A549 (cell line): ENCODE measurements at regions not wholly inside any gene's neighbourhood (a gene's known extent, or its start where the extent isn't known, plus 50 kb on each side); places are given as distances from the start of the nearest gene placed in this dataset.

ENCODE experiments used
- ATAC-seq, 2 experiments: fragments of 200-7000 bp in 1 of 2; fragments of >200 bp in 1 of 2; cut with Nextera tagmentation in 1 of 2; cut with Tn5 transposase in 1 of 2; 3 replicates each; pipeline versions ENCODE4 v1.8.0 to v1.9.1; 2018 to 2020; ENCODE audit warnings: mild to moderate bottlenecking in 1 of 2, moderate library complexity in 1 of 2
- CTCF ChIA-PET: fragments of 300-600 bp; sonication (Branson Sonifier 250); formaldehyde crosslinking; extraction: SDS; loops from one replicate; lab custom pipeline; 2021; ENCODE audit warnings: antibody characterized with exemption, inconsistent platforms; lab: Yijun Ruan, JAX
- POLR2A ChIA-PET: fragments of 350-600 bp; formaldehyde crosslinking; extraction: SDS; loops from one replicate; lab custom pipeline; 2021; ENCODE audit warnings: antibody characterized with exemption, inconsistent platforms; lab: Yijun Ruan, JAX
- DNase-seq, 2 experiments: peaks; one replicate each; pipeline versions ENCODE4 v3.0.0 to v3.0.0-alpha.2; 2011 to 2016; ENCODE audit warnings: low read depth in 1 of 2, low spot score in 1 of 2
- FAIRE-seq: peaks from 2 replicates; lab custom pipeline; 2011; peaks lifted over from hg19 to GRCh38; lab: Jason Lieb, UNC
- H3K27ac ChIP-seq, 2 experiments: fragments of >200 bp; sonication (Bioruptor Twin); formaldehyde crosslinking; 3 replicates each; pipeline ENCODE4 v1.5.1; 2016 to 2017
- H3K4me1 ChIP-seq: fragments of >200 bp; sonication (Bioruptor Twin); formaldehyde crosslinking; 3 replicates; pipeline ENCODE4 v1.6.1; 2016
- H3K4me2 ChIP-seq: fragments of >200 bp; sonication (Bioruptor Twin); formaldehyde crosslinking; 3 replicates; pipeline ENCODE4 v1.6.1; 2016
- H3K4me3 ChIP-seq: fragments of >200 bp; sonication (Bioruptor Twin); formaldehyde crosslinking; 3 replicates; pipeline ENCODE4 v1.5.1; 2016
- H3K9me3 ChIP-seq: fragments of >200 bp; sonication (Bioruptor Twin); formaldehyde crosslinking; 3 replicates; pipeline ENCODE4 v1.6.1; 2016
- CBX8 ChIP-seq: fragments of 200-600 bp; sonication (generic); IDR thresholded peaks from 2 replicates; pipeline ENCODE4 v1.6.1; 2016
- CEBPB ChIP-seq, 2 experiments: fragments of >200 bp in 1 of 2; sonication (Bioruptor Twin) in 1 of 2; formaldehyde crosslinking in 1 of 2; IDR thresholded peaks; 2 replicates each; pipeline ENCODE4 v1.6.1; 2012 to 2016
- EHF ChIP-seq: fragments of 250-450 bp; sonication (Bioruptor Pico); IDR thresholded peaks from 2 replicates; pipeline ENCODE4 v1.5.0; 2020; ENCODE audit warnings: mild to moderate bottlenecking
- ESRRA ChIP-seq: fragments of 150-350 bp; IDR thresholded peaks from 2 replicates; pipeline ENCODE4 v1.6.1; 2014; ENCODE audit warnings: mild to moderate bottlenecking, low read length, borderline replicate concordance
- FOSL2 ChIP-seq, 2 experiments: fragments of 450-650 bp in 1 of 2; fragments of >200 bp in 1 of 2; sonication (Bioruptor Twin) in 1 of 2; formaldehyde crosslinking; IDR thresholded peaks; 2 replicates each; pipeline versions ENCODE4 v1.5.0 to v1.6.1; 2016 to 2020; ENCODE audit warnings: mild to moderate bottlenecking in 1 of 2, moderate library complexity in 1 of 2
- HDAC2 ChIP-seq: fragments of 200-600 bp; sonication (generic); IDR thresholded peaks from 2 replicates; pipeline ENCODE4 v1.6.1; 2016
- HOXB5 ChIP-seq: fragments of 250-450 bp; sonication (Bioruptor Pico); IDR thresholded peaks from 2 replicates; pipeline ENCODE4 v1.5.0; 2020; ENCODE audit warnings: mild to moderate bottlenecking, moderate library complexity
- JUN ChIP-seq, 2 experiments: fragments of >200 bp; sonication (Bioruptor Twin); formaldehyde crosslinking; IDR thresholded peaks; 2 replicates in 1 of 2; 3 replicates in 1 of 2; pipeline ENCODE4 v1.6.1; 2016 to 2017
- JUNB ChIP-seq: fragments of >200 bp; sonication (Bioruptor Twin); formaldehyde crosslinking; IDR thresholded peaks from 2 replicates; pipeline ENCODE4 v1.6.1; 2016
- NR3C1 ChIP-seq: fragments of >200 bp; sonication (Bioruptor Twin); formaldehyde crosslinking; IDR thresholded peaks from 3 replicates; pipeline ENCODE4 v1.6.1; 2017
- POLR2AphosphoS2 ChIP-seq: conservative IDR thresholded peaks from 2 replicates; pipeline ENCODE4 v1.6.1; 2012; ENCODE audit warnings: low read length, improper control_type of control experiment, inconsistent platforms
- RNF2 ChIP-seq: fragments of 200-600 bp; sonication (generic); IDR thresholded peaks from 2 replicates; pipeline ENCODE4 v1.6.1; 2016; ENCODE audit warnings: low read depth, mild to moderate bottlenecking, antibody characterized with exemption, moderate library complexity, borderline replicate concordance
- SMC3 ChIP-seq: fragments of >200 bp; sonication (Bioruptor Twin); formaldehyde crosslinking; IDR thresholded peaks from 3 replicates; pipeline ENCODE4 v1.6.1; 2018; ENCODE audit warnings: inconsistent platforms
- WGBS: methylation state at CpG from one replicate; pipeline ENCODE4 v1.1.6; 2017; ENCODE audit errors: missing lambda C conversion rate; 5-methylcytosine and 5-hydroxymethylcytosine counted together
- TF ChIP-seq, protein P1 (sequence below): fragments of >200 bp; sonication (Bioruptor Twin); formaldehyde crosslinking; IDR thresholded peaks from 2 replicates; pipeline ENCODE4 v1.6.1; 2016
- TF ChIP-seq, protein P2 (sequence below): IDR thresholded peaks from 2 replicates; pipeline ENCODE4 v1.6.1; 2012
- TF ChIP-seq, protein P3 (sequence below): fragments of >200 bp; sonication (Bioruptor Twin); formaldehyde crosslinking; IDR thresholded peaks from 3 replicates; pipeline ENCODE4 v1.5.1; 2016
- TF ChIP-seq, protein P4 (sequence below): IDR thresholded peaks from 2 replicates; pipeline ENCODE4 v1.6.1; 2012; ENCODE audit warnings: low read depth, borderline replicate concordance
- TF ChIP-seq, protein P5 (sequence below): fragments of 200-600 bp; sonication (generic); IDR thresholded peaks from 2 replicates; pipeline ENCODE4 v1.6.1; 2016; ENCODE audit warnings: antibody characterized with exemption, mild to moderate bottlenecking, moderate library complexity
- TF ChIP-seq, protein P6 (sequence below): fragments of 150-350 bp; IDR thresholded peaks from 2 replicates; pipeline ENCODE4 v1.6.1; 2014; ENCODE audit warnings: low read depth, mild to moderate bottlenecking, low read length

DNA sequence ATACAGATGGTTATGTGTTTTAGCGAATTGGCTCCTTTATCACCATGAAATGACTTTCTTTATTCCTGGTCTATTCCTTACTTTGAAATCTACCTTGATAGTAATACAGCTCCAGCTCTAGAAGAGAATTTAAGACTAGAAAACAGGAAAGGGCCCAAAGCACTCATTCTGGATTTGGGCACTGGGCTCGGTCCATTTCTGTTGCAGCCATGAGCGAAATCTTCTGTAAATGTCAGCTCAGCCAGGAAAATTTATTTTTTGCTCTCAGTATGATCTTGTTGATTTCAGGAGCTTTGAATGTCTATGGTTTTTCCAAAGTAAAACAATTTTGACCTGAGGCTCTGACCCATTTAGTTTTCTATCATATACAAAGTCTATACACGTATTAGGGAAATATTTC lies 104.1 kb downstream of the DIRAS2 start:
- FAIRE-seq (no peak), ATAC-seq (no peak), DNase-seq (no peak)
- TF ChIP-seq, protein P1, sequence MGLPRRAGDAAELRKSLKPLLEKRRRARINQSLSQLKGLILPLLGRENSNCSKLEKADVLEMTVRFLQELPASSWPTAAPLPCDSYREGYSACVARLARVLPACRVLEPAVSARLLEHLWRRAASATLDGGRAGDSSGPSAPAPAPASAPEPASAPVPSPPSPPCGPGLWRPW: no peak
- TF ChIP-seq, protein P2, sequence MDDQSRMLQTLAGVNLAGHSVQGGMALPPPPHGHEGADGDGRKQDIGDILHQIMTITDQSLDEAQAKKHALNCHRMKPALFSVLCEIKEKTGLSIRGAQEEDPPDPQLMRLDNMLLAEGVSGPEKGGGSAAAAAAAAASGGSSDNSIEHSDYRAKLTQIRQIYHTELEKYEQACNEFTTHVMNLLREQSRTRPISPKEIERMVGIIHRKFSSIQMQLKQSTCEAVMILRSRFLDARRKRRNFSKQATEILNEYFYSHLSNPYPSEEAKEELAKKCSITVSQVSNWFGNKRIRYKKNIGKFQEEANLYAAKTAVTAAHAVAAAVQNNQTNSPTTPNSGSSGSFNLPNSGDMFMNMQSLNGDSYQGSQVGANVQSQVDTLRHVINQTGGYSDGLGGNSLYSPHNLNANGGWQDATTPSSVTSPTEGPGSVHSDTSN: no peak
- TF ChIP-seq RNF2: no peak
- no peak for TF ChIP-seq POLR2AphosphoS2
- no peak for TF ChIP-seq CBX8
- TF ChIP-seq NR3C1: no peak
- TF ChIP-seq, protein P3, sequence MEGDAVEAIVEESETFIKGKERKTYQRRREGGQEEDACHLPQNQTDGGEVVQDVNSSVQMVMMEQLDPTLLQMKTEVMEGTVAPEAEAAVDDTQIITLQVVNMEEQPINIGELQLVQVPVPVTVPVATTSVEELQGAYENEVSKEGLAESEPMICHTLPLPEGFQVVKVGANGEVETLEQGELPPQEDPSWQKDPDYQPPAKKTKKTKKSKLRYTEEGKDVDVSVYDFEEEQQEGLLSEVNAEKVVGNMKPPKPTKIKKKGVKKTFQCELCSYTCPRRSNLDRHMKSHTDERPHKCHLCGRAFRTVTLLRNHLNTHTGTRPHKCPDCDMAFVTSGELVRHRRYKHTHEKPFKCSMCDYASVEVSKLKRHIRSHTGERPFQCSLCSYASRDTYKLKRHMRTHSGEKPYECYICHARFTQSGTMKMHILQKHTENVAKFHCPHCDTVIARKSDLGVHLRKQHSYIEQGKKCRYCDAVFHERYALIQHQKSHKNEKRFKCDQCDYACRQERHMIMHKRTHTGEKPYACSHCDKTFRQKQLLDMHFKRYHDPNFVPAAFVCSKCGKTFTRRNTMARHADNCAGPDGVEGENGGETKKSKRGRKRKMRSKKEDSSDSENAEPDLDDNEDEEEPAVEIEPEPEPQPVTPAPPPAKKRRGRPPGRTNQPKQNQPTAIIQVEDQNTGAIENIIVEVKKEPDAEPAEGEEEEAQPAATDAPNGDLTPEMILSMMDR: no peak
- TF ChIP-seq JUNB: no peak
- TF ChIP-seq EHF: no peak
- Histone ChIP-seq H3K9me3 (no peaks in the 10 kb centered on the region), H3K4me3 (no peak overlapping the region), H3K4me1 (no peaks in the 10 kb centered on the region), H3K4me2 (no peak overlapping the region), H3K27ac (no peak overlapping the region)
- ChIA-PET CTCF (no interaction called here), POLR2A (no interaction called here)
- 30% methylated on average over 4 of the region's 4 CpGs for WGBS

DNA sequence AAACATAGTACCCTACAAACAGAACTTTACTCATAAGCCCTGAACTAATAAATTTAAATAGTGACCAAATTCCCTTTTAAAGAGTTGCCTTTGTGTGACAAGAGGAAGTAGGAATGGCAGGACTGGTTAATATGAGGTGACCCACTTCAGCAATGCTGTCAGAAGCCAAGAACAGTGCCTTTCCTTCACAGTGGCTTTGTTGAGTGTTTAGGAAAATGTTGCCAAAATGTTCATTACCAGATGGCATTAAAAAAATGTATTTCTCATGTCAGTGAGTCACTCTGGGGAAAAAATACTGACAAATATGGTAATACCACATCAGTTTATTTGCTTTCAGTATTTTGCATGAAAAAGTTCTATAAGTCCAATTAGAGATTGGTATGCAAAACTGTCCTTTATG lies 103.3 kb downstream of the DIRAS2 start:
- Histone ChIP-seq H3K4me2 (no peak overlapping the region), H3K27ac (no peak overlapping the region), H3K4me1 (no peaks in the 10 kb centered on the region), H3K9me3 (no peaks in the 10 kb centered on the region), H3K4me3 (no peak overlapping the region)
- DNase-seq (no peak), ATAC-seq (no peak), FAIRE-seq (no peak)
- ChIA-PET POLR2A (no interaction called here), CTCF (no interaction called here)
- TF ChIP-seq, protein P1: no peak
- TF ChIP-seq, protein P4, sequence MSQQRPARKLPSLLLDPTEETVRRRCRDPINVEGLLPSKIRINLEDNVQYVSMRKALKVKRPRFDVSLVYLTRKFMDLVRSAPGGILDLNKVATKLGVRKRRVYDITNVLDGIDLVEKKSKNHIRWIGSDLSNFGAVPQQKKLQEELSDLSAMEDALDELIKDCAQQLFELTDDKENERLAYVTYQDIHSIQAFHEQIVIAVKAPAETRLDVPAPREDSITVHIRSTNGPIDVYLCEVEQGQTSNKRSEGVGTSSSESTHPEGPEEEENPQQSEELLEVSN: no peak
- no peak for TF ChIP-seq ESRRA
- TF ChIP-seq CEBPB (IDR thresholded peaks at IDR 0.05): no peak
- TF ChIP-seq, protein P5, sequence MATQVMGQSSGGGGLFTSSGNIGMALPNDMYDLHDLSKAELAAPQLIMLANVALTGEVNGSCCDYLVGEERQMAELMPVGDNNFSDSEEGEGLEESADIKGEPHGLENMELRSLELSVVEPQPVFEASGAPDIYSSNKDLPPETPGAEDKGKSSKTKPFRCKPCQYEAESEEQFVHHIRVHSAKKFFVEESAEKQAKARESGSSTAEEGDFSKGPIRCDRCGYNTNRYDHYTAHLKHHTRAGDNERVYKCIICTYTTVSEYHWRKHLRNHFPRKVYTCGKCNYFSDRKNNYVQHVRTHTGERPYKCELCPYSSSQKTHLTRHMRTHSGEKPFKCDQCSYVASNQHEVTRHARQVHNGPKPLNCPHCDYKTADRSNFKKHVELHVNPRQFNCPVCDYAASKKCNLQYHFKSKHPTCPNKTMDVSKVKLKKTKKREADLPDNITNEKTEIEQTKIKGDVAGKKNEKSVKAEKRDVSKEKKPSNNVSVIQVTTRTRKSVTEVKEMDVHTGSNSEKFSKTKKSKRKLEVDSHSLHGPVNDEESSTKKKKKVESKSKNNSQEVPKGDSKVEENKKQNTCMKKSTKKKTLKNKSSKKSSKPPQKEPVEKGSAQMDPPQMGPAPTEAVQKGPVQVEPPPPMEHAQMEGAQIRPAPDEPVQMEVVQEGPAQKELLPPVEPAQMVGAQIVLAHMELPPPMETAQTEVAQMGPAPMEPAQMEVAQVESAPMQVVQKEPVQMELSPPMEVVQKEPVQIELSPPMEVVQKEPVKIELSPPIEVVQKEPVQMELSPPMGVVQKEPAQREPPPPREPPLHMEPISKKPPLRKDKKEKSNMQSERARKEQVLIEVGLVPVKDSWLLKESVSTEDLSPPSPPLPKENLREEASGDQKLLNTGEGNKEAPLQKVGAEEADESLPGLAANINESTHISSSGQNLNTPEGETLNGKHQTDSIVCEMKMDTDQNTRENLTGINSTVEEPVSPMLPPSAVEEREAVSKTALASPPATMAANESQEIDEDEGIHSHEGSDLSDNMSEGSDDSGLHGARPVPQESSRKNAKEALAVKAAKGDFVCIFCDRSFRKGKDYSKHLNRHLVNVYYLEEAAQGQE: no peak
- no peak for TF ChIP-seq HOXB5 (CRISPR knock-in tag)
- no peak for TF ChIP-seq FOSL2 (IDR thresholded peaks at IDR 0.05)
- no peak for TF ChIP-seq FOSL2 (CRISPR knock-in tag; IDR thresholded peaks at IDR 0.05)
- TF ChIP-seq, protein P6, sequence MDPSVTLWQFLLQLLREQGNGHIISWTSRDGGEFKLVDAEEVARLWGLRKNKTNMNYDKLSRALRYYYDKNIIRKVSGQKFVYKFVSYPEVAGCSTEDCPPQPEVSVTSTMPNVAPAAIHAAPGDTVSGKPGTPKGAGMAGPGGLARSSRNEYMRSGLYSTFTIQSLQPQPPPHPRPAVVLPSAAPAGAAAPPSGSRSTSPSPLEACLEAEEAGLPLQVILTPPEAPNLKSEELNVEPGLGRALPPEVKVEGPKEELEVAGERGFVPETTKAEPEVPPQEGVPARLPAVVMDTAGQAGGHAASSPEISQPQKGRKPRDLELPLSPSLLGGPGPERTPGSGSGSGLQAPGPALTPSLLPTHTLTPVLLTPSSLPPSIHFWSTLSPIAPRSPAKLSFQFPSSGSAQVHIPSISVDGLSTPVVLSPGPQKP: no peak
- no peak for TF ChIP-seq EHF
- no peak for TF ChIP-seq SMC3
- TF ChIP-seq JUN (IDR thresholded peaks at IDR 0.05): no peak
- TF ChIP-seq HDAC2: no peak
- no peak for TF ChIP-seq RNF2
